Smooth muscle cell (in vitro differentiated cells): ENCODE measurements at regions not wholly inside any gene's neighbourhood (a gene's known extent, or its start where the extent isn't known, plus 50 kb on each side); places are given as distances from the start of the nearest gene placed in this dataset.

Experiments used
- DNase-seq: peaks from one replicate; lab custom pipeline; 2025; ENCODE audit not compliant: unreplicated experiment; lab: John Stamatoyannopoulos, UW
- H2AFZ ChIP-seq: fragments of 200-600 bp; sonication (generic); 2 replicates; pipeline ENCODE4 v1.6.0; 2016; ENCODE audit warnings: antibody characterized with exemption, low read depth, mild to moderate bottlenecking
- H3F3A ChIP-seq: fragments of 200-600 bp; sonication (generic); 2 replicates; pipeline ENCODE4 v1.6.0; 2017; ENCODE audit warnings: antibody characterized with exemption, low read depth
- H3K27ac ChIP-seq: fragments of 200-600 bp; sonication (generic); 2 replicates; pipeline ENCODE4 v1.5.1; 2016; ENCODE audit warnings: low read depth, mild to moderate bottlenecking
- H3K27me3 ChIP-seq: fragments of 200-600 bp; sonication (generic); 2 replicates; pipeline ENCODE4 v1.6.1; 2016; ENCODE audit warnings: low read depth, mild to moderate bottlenecking
- H3K36me3 ChIP-seq: fragments of 200-600 bp; sonication (generic); 2 replicates; pipeline ENCODE4 v1.5.1; 2016; ENCODE audit warnings: low read depth
- H3K4me1 ChIP-seq: fragments of 200-600 bp; sonication (generic); 2 replicates; pipeline ENCODE4 v1.5.1; 2016; ENCODE audit warnings: low read depth
- H3K4me2 ChIP-seq: fragments of 200-600 bp; sonication (generic); 2 replicates; pipeline ENCODE4 v1.6.0; 2016; ENCODE audit warnings: mild to moderate bottlenecking
- H3K4me3 ChIP-seq: fragments of 200-600 bp; sonication (generic); 2 replicates; pipeline ENCODE4 v1.5.1; 2016; ENCODE audit warnings: mild to moderate bottlenecking
- H3K79me2 ChIP-seq: fragments of 200-600 bp; sonication (generic); 2 replicates; pipeline ENCODE4 v1.6.0; 2016; ENCODE audit warnings: low read depth, mild to moderate bottlenecking
- H3K9ac ChIP-seq: fragments of 200-600 bp; sonication (generic); 2 replicates; pipeline ENCODE4 v1.6.0; 2016; ENCODE audit warnings: low read depth
- H3K9me3 ChIP-seq: fragments of 200-600 bp; sonication (generic); replicated peaks from 2 replicates; pipeline ENCODE4 v1.5.1; 2016; ENCODE audit warnings: low read depth
- H4K20me1 ChIP-seq: fragments of 200-600 bp; sonication (generic); 2 replicates; pipeline ENCODE4 v1.6.0; 2016; ENCODE audit warnings: low read depth
- CTCF ChIP-seq: fragments of 200-600 bp; sonication (generic); IDR thresholded peaks from 2 replicates; pipeline ENCODE4 v1.5.1; 2017; ENCODE audit warnings: borderline replicate concordance, mild to moderate bottlenecking, antibody characterized with exemption; ENCODE audit not compliant: insufficient read depth, poor library complexity, severe bottlenecking
- WGBS: methylation state at CpG from one replicate; pipeline ENCODE4 v1.1.7; 2016; ENCODE audit warnings: low lambda C conversion rate; 5-methylcytosine and 5-hydroxymethylcytosine counted together

GRCh38 chr1:94314222-94314858, 77.0 kb upstream of the ARHGAP29 start:
- no peaks in the 10 kb centered on the region for H4K20me1 ChIP-seq
- H3K79me2 ChIP-seq: no peaks in the 10 kb centered on the region
- H3F3A ChIP-seq: peaks cover 22% of the 10 kb centered on the region
- peaks cover 13% of the 10 kb centered on the region for H3K4me1 ChIP-seq
- H3K4me2 ChIP-seq: no peak overlapping the region
- DNase-seq: no peak
- no peak overlapping the region for H3K27ac ChIP-seq
- no peak overlapping the region for H2AFZ ChIP-seq
- H3K9ac ChIP-seq: no peak overlapping the region
- WGBS: 90% methylated on average over 2 of the region's 2 CpGs
- H3K27me3 ChIP-seq: no peaks in the 10 kb centered on the region
- TF ChIP-seq CTCF: no peak
- no peak overlapping the region for H3K4me3 ChIP-seq
- H3K9me3 ChIP-seq: no peaks in the 10 kb centered on the region
- H3K36me3 ChIP-seq: no peaks in the 10 kb centered on the region

- H4K20me1 ChIP-seq: no peaks in the 10 kb centered on the region
- no peak overlapping the region for H2AFZ ChIP-seq
- no peak overlapping the region for H3K9ac ChIP-seq
- H3K27me3 ChIP-seq: no peaks in the 10 kb centered on the region
- H3K9me3 ChIP-seq: no peaks in the 10 kb centered on the region
- H3K27ac ChIP-seq: no peak overlapping the region
- 66% methylated on average over 3 of the region's 3 CpGs for WGBS
- no peak for DNase-seq
- H3K4me3 ChIP-seq: no peak overlapping the region
- no peaks in the 10 kb centered on the region for H3K79me2 ChIP-seq
- H3K4me2 ChIP-seq: no peak overlapping the region
- H3F3A ChIP-seq: no peaks in the 10 kb centered on the region
- H3K36me3 ChIP-seq: no peaks in the 10 kb centered on the region
- H3K4me1 ChIP-seq: no peaks in the 10 kb centered on the region
- TF ChIP-seq CTCF: no peak
These were observed 73.3 kb upstream of the ARHGAP29 start for GRCh38 chr1:94310570-94311270.

- Histone ChIP-seq H3F3A (no peaks in the 10 kb centered on the region), H4K20me1 (no peaks in the 10 kb centered on the region), H3K27me3 (no peaks in the 10 kb centered on the region), H3K4me1 (no peaks in the 10 kb centered on the region), H3K9ac (no peak overlapping the region), H3K27ac (no peak overlapping the region), H3K4me2 (no peak overlapping the region), H3K9me3 (no peaks in the 10 kb centered on the region), H2AFZ (no peak overlapping the region), H3K4me3 (no peak overlapping the region), H3K79me2 (no peaks in the 10 kb centered on the region), H3K36me3 (no peaks in the 10 kb centered on the region)
- no peak for DNase-seq
- WGBS: 96% methylated on average over 9 of the region's 9 CpGs
- no peak for TF ChIP-seq CTCF
These were observed 72.6 kb upstream of the ARHGAP29 start for GRCh38 chr1:94309829-94310569.
